ENCODE measurements at regions not wholly inside any gene's neighbourhood (a gene's known extent, or its start where the extent isn't known, plus 50 kb on each side); places are given as distances from the start of the nearest gene placed in this dataset.

DNA sequence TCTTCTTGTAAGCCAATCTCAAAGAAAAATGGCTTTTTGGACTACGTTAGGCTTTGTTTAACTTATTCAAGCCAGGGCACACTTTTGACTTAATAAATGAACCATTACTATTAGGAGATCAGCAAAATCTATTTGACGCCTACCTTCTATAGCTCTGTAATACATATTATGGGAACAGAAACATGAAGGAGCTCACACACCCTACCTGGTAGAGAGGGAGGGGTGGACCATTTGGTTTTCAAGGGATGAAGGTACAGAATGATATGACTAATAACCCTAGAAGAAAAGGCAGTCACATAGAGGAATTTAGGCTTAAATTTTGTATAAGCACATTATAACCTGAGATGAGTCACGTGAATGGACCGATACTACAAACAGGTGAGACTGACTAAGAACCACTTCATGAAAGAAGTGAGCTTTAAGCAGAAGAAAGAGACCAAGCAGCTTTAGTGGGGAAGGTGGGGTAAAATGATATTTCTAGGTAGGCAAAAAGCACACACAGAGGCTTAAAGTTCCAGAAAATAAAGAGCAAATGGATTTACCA lies 106.8 kb upstream of the CTTNBP2 start:
- TF ChIP-seq, protein P1, sequence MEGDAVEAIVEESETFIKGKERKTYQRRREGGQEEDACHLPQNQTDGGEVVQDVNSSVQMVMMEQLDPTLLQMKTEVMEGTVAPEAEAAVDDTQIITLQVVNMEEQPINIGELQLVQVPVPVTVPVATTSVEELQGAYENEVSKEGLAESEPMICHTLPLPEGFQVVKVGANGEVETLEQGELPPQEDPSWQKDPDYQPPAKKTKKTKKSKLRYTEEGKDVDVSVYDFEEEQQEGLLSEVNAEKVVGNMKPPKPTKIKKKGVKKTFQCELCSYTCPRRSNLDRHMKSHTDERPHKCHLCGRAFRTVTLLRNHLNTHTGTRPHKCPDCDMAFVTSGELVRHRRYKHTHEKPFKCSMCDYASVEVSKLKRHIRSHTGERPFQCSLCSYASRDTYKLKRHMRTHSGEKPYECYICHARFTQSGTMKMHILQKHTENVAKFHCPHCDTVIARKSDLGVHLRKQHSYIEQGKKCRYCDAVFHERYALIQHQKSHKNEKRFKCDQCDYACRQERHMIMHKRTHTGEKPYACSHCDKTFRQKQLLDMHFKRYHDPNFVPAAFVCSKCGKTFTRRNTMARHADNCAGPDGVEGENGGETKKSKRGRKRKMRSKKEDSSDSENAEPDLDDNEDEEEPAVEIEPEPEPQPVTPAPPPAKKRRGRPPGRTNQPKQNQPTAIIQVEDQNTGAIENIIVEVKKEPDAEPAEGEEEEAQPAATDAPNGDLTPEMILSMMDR (IDR thresholded peaks at IDR 0.05; ENCODE audit: low read length), result no peak
- no peak for TF ChIP-seq EZH2 (optimal IDR thresholded peaks at IDR 0.05; ENCODE audit: low read depth, low read length)
- TF ChIP-seq EZH2phosphoT487 (IDR thresholded peaks at IDR 0.05; ENCODE audit: low read length), result no peak

Data from MM.1S (cell line).